OCI-LY1 (cell line): ENCODE measurements at regions not wholly inside any gene's neighbourhood (a gene's known extent, or its start where the extent isn't known, plus 50 kb on each side); places are given as distances from the start of the nearest gene placed in this dataset.

Experiments used
- H2AFZ ChIP-seq: fragments of 200-600 bp; sonication (generic), shearing (Covaris generic); 2 replicates; pipeline ENCODE4 v1.6.0; 2014; ENCODE audit warnings: antibody characterized with exemption, mild to moderate bottlenecking, low read length
- H3F3A ChIP-seq: fragments of 200-600 bp; sonication (generic), shearing (Covaris generic); 2 replicates; pipeline ENCODE4 v1.6.0; 2014; ENCODE audit warnings: mild to moderate bottlenecking, antibody characterized with exemption, low read length, moderate library complexity; ENCODE audit not compliant: insufficient read depth
- H3K27ac ChIP-seq: fragments of 200-600 bp; sonication (generic); 2 replicates; pipeline ENCODE4 v1.5.1; 2014; ENCODE audit warnings: low read length, mixed run types, mild to moderate bottlenecking, low read depth; ENCODE audit not compliant: poor library complexity, severe bottlenecking
- H3K27me3 ChIP-seq: fragments of 200-600 bp; sonication (generic); 2 replicates; pipeline ENCODE4 v1.6.0; 2014; ENCODE audit warnings: antibody characterized with exemption, mild to moderate bottlenecking, low read length, moderate library complexity; ENCODE audit not compliant: insufficient read depth
- H3K36me3 ChIP-seq: fragments of 200-600 bp; sonication (generic); 2 replicates; pipeline ENCODE4 v1.6.1; 2014; ENCODE audit warnings: mild to moderate bottlenecking, antibody characterized with exemption, low read length, moderate library complexity, mixed read lengths; ENCODE audit not compliant: insufficient read depth
- H3K4me1 ChIP-seq: fragments of 200-600 bp; sonication (generic); 2 replicates; pipeline ENCODE4 v1.5.1; 2014; ENCODE audit warnings: mild to moderate bottlenecking, low read length, moderate library complexity; ENCODE audit not compliant: insufficient read depth, severe bottlenecking
- H3K4me2 ChIP-seq: fragments of 200-600 bp; sonication (generic), shearing (Covaris generic); 2 replicates; pipeline ENCODE4 v1.6.1; 2014; ENCODE audit warnings: low read length
- H3K4me3 ChIP-seq: fragments of 200-600 bp; sonication (generic); 2 replicates; pipeline ENCODE4 v1.5.1; 2014; ENCODE audit warnings: low read length, low read depth, mild to moderate bottlenecking, mixed read lengths; ENCODE audit not compliant: poor library complexity, severe bottlenecking
- H3K79me2 ChIP-seq: fragments of 200-600 bp; shearing (Covaris generic); 2 replicates; pipeline ENCODE4 v1.6.1; 2016; ENCODE audit warnings: mixed run types, low read length, mixed read lengths; ENCODE audit not compliant: insufficient read depth
- H3K9ac ChIP-seq: fragments of 200-600 bp; sonication (generic), shearing (Covaris generic); 2 replicates; pipeline ENCODE4 v1.6.1; 2014; ENCODE audit warnings: mild to moderate bottlenecking, low read length, mixed read lengths
- H3K9me2 ChIP-seq: fragments of 200-600 bp; sonication (generic), shearing (Covaris generic); 2 replicates; pipeline ENCODE4 v1.6.1; 2014; ENCODE audit warnings: low read depth, mild to moderate bottlenecking, low read length, mixed read lengths
- H3K9me3 ChIP-seq: fragments of 200-600 bp; shearing (Covaris generic); 2 replicates; pipeline ENCODE4 v1.6.1; 2014; ENCODE audit warnings: low read length, mixed read lengths
- H4K20me1 ChIP-seq: fragments of 200-600 bp; sonication (generic), shearing (Covaris generic); 2 replicates; pipeline ENCODE4 v1.6.0; 2016; ENCODE audit warnings: mild to moderate bottlenecking, low read length; ENCODE audit not compliant: insufficient read depth
- CTCF ChIP-seq: fragments of 200-600 bp; sonication (generic), shearing (Covaris generic); IDR thresholded peaks from 2 replicates; pipeline ENCODE4 v1.5.1; 2017; ENCODE audit warnings: mild to moderate bottlenecking, antibody characterized with exemption, low read length, moderate library complexity, mixed read lengths
- EZH2 ChIP-seq: fragments of 200-600 bp; sonication (generic), shearing (Covaris generic); IDR thresholded peaks from 2 replicates; pipeline ENCODE4 v1.8.0; 2017; ENCODE audit warnings: borderline replicate concordance, mixed run types, mild to moderate bottlenecking, antibody characterized with exemption, low read length, moderate library complexity, mixed read lengths

- Histone ChIP-seq H4K20me1 (no peaks in the 10 kb centered on the region), H3K27ac (no peak overlapping the region), H3F3A (no peaks in the 10 kb centered on the region)
Observed at GRCh38 chr4:45596379-45597101, 527.3 kb downstream of the GABRG1 start.

GRCh38 chr4:45580334-45580733 lies 543.5 kb downstream of the GABRG1 start:
- Histone ChIP-seq H3K4me1 (no peaks in the 10 kb centered on the region), H3K4me2 (no peak overlapping the region), H3K9me3 (no peaks in the 10 kb centered on the region), H3K79me2 (no peaks in the 10 kb centered on the region), H3F3A (no peaks in the 10 kb centered on the region), H3K27me3 (no peaks in the 10 kb centered on the region), H3K36me3 (no peaks in the 10 kb centered on the region), H3K27ac (no peak overlapping the region), H3K9me2 (no peaks in the 10 kb centered on the region; the same call in 1 of the 2 replicates), H3K9ac (no peak overlapping the region), H4K20me1 (no peaks in the 10 kb centered on the region), H3K4me3 (no peak overlapping the region), H2AFZ (no peak overlapping the region)
- TF ChIP-seq EZH2: no peak
- no peak for TF ChIP-seq CTCF

More at GRCh38 chr4:45596379-45597101, 527.3 kb downstream of the GABRG1 start:
- Histone ChIP-seq H3K9me2 (no peaks in the 10 kb centered on the region), H3K4me2 (no peak overlapping the region), H3K9me3 (no peaks in the 10 kb centered on the region), H3K4me3 (no peak overlapping the region), H3K36me3 (no peaks in the 10 kb centered on the region), H3K79me2 (no peaks in the 10 kb centered on the region), H2AFZ (no peak overlapping the region), H3K4me1 (no peaks in the 10 kb centered on the region), H3K27me3 (no peaks in the 10 kb centered on the region), H3K9ac (no peak overlapping the region)
- TF ChIP-seq EZH2 (no peak), CTCF (no peak)

- H3K4me1 ChIP-seq: no peaks in the 10 kb centered on the region
Observed at GRCh38 chr4:45578874-45579273, 545.0 kb downstream of the GABRG1 start.

More at GRCh38 chr4:45578874-45579273, 545.0 kb downstream of the GABRG1 start:
- Histone ChIP-seq H3K27ac (no peak overlapping the region), H3K9me2 (no peaks in the 10 kb centered on the region; the same call in 1 of the 2 replicates), H3K9ac (no peak overlapping the region), H3K9me3 (no peaks in the 10 kb centered on the region), H3K4me2 (no peak overlapping the region), H3F3A (no peaks in the 10 kb centered on the region), H3K4me3 (no peak overlapping the region), H3K36me3 (no peaks in the 10 kb centered on the region), H3K79me2 (no peaks in the 10 kb centered on the region), H4K20me1 (no peaks in the 10 kb centered on the region), H3K27me3 (no peaks in the 10 kb centered on the region), H2AFZ (no peak overlapping the region)
- TF ChIP-seq EZH2: no peak
- TF ChIP-seq CTCF: no peak
